Fibroblast of pulmonary artery (primary cell): ENCODE measurements at regions not wholly inside any gene's neighbourhood (a gene's known extent, or its start where the extent isn't known, plus 50 kb on each side); places are given as distances from the start of the nearest gene placed in this dataset.
"Not testable (repeated sequence)": the region's sequence is repeated elsewhere in the genome, so short reads cannot be mapped to it uniquely, and the experiment has no call there.

Source experiments
- DNase-seq: peaks from one replicate; pipeline ENCODE4 v3.0.0-alpha.2; 2010; ENCODE audit warnings: low read depth
- H3K4me3 ChIP-seq: replicated peaks from 2 replicates; pipeline ENCODE4 v1.5.1; 2011; ENCODE audit warnings: low read depth, mild to moderate bottlenecking, control low read depth, low read length, moderate library complexity

DNA sequence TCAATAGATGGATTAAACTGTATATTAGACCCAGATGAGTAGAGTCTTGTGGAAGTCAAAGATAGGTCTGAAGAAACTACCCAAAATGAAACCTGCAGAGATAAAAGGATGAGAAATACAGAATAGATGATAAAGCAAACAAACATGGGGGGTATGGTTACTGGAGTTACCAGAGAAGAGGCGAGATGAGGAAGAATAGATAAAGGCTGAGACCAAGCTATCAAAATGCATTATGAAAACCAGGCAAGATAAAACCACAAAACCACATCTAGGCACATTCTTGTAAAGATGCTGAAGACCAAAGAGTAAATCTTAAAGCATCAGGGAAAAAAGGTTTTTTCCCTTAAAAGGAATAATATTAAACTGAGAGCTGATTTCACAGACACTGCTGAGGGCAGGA lies 271.8 kb upstream of the NBPF12 start:
- not testable (repeated sequence) for DNase-seq, H3K4me3 ChIP-seq

DNA sequence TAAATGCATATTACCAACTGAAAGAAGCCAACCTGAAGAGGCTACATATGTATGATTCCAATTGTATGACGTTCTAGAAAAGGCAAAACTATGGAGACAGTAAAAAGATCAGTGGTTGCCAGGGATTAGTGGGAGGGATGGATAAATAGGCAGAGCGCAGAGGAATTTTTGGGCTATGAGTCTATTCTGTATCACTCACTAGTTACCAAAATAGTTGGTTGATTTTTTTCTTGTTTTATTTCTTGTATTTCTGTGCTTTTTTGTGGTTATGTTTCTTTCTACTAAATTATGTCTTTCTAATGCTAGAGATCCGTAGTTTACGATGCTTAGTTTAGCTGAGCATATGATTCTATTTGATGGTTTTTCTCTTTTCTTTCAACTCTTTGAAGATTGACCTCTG lies 277.9 kb upstream of the NBPF12 start:
- not testable (repeated sequence) for DNase-seq, H3K4me3 ChIP-seq

DNA sequence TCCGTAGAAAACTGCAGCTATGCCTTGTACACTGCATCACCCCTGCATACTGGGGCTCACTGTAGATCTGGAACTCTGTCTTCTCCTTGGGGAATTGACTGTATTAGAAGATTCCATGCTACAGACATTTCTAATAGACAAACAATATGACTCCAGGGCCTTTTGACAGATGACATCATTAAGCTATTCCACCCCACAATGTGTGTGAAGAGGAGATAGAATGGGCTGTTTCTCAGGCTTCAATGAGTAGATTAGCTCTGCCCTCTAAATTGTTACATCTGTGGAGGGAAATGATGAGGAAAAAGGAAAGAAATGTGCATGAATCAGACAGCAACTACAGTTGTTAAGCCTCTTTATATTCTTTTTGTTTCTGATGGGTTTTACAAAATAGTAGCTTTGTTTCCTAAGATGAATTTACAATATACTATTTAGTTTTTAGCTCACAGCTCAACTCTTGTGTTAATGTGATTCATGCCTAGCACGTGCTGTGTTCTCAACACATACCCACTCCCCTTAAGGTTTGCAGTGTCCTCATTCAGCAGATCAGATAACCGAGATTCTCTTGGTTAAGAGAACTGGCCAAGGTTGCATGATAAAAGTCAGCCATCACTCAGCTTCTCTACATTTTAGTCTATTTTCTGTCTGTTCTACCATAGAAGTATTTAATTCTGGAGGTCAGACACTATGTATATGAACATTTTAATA lies 281.6 kb upstream of the NBPF12 start:
- not testable (repeated sequence) for H3K4me3 ChIP-seq, DNase-seq

GRCh38 chr1:146654763-146655162 lies 283.4 kb upstream of the NBPF12 start:
- H3K4me3 ChIP-seq, DNase-seq: not testable (repeated sequence)

- DNase-seq, H3K4me3 ChIP-seq: not testable (repeated sequence)
Measured at GRCh38 chr1:146645978-146646604, 292.0 kb upstream of the NBPF12 start.

- H3K4me3 ChIP-seq, DNase-seq: not testable (repeated sequence)
Measured at GRCh38 chr1:146641534-146641933, 296.6 kb upstream of the NBPF12 start.

- not testable (repeated sequence) for H3K4me3 ChIP-seq, DNase-seq
Measured at GRCh38 chr1:146640671-146641070, 297.5 kb upstream of the NBPF12 start.

DNA sequence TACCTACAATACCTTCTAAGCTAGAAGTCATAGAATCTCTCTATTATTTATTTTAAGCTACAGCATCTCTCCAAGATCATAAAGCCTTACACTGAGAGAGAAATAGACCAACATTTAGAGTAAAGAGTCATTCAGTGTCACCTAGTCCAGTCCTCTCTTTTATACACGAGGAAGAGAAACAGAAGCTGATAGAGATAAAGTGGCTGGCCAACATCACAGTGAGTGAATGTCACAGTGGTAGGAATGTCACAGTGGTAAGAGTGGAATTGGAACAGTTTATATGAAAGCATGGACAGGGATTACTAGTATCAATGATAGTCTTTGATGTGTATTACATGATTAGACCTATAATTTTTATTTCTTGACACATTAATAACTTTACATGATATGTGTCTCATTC lies 307.8 kb upstream of the NBPF12 start:
- not testable (repeated sequence) for DNase-seq, H3K4me3 ChIP-seq

DNA sequence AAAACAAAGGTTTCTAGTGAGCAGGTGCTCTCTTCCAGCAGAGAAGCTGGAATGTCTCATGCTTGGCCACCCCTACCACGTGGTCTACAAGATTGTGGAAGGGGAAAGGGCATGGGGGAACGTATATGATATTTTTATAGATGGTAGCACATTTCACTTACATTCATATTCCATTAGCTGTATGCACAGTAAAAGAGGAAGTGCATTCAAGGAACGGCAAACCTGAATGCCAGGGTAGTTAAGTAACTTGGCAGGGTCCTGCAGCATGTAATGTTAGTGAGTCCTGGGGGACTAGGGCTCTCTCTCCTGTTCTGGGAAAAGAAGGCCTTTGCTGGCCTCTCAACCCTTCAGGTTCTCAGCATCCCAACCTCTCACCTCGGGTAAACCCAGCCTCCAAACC lies 319.5 kb upstream of the NBPF12 start:
- not testable (repeated sequence) for H3K4me3 ChIP-seq, DNase-seq

DNA sequence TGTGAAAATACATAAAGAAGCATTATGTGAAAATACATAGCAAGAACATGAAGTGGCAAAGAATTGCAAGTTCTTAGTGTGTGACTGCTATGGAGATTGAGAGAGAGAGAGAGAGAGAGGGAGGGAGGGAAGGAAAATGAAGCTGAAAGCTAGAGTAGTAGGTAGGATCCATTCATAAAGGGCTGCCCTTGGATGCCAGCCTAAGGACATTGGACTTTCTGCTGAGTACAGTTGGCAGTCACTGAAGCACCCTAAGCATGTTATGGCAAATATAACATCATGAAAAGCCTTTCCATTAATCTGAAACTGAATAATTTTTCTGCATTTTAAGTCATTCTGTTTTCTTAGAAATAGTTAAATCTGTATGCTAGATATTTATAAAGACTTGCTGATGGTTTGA lies 333.4 kb upstream of the NBPF12 start:
- not testable (repeated sequence) for DNase-seq

DNA sequence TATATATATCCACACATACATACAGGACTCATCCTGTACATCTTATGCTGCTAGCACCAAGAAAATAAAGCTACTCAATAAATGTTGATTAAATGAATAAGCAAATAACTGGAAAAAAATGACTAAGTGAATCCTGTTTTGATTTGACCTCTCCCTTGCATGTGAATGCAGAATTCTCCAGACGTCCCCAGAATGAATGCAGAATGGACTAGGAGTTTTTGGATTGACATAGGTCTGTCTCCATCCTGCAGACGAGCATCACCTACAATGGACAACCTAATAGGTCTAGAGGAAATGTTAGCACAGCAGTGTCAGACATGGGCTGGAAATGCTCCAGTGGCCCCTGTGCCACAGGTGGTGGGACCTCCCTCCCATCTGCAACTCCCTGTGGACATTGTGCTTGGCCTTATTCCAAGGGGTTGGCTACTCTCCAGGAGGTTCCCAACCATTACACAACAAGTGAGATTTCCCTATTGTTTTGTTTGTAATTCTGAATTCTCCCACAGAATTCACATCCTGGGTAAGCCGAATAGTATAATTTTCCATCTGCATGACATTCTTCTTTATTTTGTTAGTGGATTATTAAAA lies 337.3 kb upstream of the NBPF12 start:
- DNase-seq, H3K4me3 ChIP-seq: not testable (repeated sequence)

More for the DNA sequence above, 333.4 kb upstream of the NBPF12 start:
- not testable (repeated sequence) for H3K4me3 ChIP-seq

GRCh38 chr1:146599906-146600305 lies 338.2 kb upstream of the NBPF12 start:
- not testable (repeated sequence) for DNase-seq, H3K4me3 ChIP-seq

GRCh38 chr1:146581229-146581628 lies 352.4 kb upstream of the NOTCH2NLA start:
- not testable (repeated sequence) for H3K4me3 ChIP-seq, DNase-seq

- not testable (repeated sequence) for H3K4me3 ChIP-seq, DNase-seq
Measured at GRCh38 chr1:146567541-146567940, 338.7 kb upstream of the NOTCH2NLA start.

GRCh38 chr1:146558032-146558431 lies 329.2 kb upstream of the NOTCH2NLA start:
- not testable (repeated sequence) for H3K4me3 ChIP-seq, DNase-seq

DNA sequence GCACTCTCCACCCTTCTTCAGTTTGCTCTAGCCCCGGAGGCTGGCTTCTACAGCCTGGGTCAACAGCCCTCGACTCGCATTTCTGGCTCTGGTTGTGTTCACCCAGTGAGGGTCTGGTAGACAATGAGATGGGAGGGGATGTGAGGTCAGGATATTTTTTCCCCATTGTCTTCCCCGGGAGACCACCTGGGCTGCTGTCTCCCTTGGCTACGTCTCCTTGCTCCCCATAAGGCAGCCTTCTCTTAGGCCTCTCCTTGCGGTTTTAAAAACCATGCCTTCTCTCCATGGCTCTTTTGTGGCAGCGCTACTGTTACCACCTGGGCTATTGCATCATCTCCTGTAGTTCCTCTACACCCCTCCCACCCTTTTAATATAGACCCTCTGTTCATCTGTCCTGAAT lies 327.6 kb upstream of the NOTCH2NLA start:
- not testable (repeated sequence) for H3K4me3 ChIP-seq, DNase-seq

- not testable (repeated sequence) for H3K4me3 ChIP-seq, DNase-seq
Measured at GRCh38 chr1:146552414-146552813, 323.6 kb upstream of the NOTCH2NLA start.

GRCh38 chr1:146548684-146549083 lies 319.9 kb upstream of the NOTCH2NLA start:
- DNase-seq, H3K4me3 ChIP-seq: not testable (repeated sequence)

- not testable (repeated sequence) for DNase-seq, H3K4me3 ChIP-seq
Measured at GRCh38 chr1:146546189-146546588, 317.4 kb upstream of the NOTCH2NLA start.
